GM18873 (cell line): ENCODE measurements at regions not wholly inside any gene's neighbourhood (a gene's known extent, or its start where the extent isn't known, plus 50 kb on each side); places are given as distances from the start of the nearest gene placed in this dataset.

Experiments used
- ATAC-seq: cut with Tn5 transposase; IDR thresholded peaks from one replicate; pipeline ENCODE4 v1.9.1; 2021; ENCODE audit warnings: mild to moderate bottlenecking, moderate library complexity, moderate number of reproducible peaks; ENCODE audit not compliant: unreplicated experiment, low FRiP score

DNA sequence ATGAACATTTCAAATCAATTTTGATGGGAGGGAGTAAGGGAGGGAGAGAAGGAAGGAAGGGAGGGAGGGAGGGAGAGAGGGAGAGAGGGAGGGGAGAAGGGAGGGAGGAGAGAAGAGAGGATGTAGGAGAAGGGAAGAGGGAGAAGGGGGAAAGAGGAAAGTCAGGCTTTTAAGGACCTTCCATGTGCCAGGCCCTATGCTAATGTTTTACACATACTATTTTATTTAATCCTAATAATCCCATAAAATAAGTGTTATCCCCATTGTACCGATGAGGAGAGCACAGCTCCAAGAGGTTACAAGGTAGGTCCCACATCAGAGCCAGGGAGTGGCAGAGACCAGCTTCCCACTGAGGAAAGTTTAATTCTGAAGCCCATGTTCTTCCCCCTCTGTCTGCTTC is 341.9 kb downstream of the RAB28 start:
- ATAC-seq = no peak

DNA sequence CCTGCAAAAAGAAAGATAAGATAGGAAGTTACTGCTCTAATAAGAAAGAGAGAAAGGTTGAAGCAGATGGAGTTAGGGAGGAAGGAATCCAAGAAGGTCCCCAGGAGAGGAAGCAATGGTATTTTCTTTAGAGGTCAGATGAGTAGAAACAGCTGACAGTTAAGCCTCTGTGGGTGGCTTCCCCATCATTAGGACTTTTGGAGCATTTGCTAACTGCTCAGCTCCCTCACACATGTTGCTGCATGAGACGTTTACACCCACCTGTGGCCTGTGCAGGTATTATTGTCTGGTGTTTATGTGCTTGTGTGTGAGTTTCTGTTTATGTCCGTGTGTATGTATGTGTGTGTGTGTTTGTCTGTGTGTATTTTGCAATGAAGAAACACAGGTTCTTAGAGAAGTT is 346.8 kb downstream of the RAB28 start:
- ATAC-seq = no peak

DNA sequence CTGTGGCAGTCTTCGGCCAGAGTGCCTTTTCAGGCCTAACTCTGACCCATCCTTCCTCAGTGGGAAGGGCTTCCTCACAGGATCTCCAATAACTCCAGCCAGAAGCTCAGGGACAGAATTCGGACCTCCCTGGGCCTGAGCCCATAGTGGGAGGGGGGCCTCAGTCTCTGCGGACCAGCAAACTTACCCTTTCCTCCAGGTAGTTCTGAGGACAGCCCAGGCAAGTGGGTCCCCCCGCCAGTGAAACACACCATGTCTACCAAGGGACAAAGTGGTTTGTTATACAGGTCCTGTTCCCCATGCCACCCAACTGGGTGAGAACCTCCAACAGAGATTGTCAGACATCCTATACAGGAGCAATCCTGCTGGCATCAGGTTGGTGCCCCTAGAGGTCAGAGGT is 350.4 kb downstream of the RAB28 start:
- ATAC-seq = no peak

DNA sequence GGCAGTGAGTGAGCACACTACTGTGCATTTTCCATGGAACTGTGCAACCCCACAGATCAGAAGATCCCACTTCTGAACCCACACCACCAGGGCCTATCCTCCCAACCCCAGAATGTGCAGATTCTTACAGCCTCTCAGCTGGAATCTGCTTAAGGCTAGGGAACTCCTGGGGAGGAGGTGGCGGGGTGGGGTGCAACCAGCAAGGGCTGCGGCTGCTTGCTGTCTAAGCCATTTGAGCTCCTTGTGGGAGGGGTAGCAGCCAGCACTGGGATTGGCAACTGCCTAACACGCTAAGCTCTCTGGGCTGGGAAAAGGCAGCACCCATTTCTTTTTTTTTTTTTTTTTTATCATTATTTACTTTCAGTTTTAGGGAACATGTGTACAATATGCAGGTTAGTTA is 353.3 kb downstream of the RAB28 start:
- no peak for ATAC-seq

DNA sequence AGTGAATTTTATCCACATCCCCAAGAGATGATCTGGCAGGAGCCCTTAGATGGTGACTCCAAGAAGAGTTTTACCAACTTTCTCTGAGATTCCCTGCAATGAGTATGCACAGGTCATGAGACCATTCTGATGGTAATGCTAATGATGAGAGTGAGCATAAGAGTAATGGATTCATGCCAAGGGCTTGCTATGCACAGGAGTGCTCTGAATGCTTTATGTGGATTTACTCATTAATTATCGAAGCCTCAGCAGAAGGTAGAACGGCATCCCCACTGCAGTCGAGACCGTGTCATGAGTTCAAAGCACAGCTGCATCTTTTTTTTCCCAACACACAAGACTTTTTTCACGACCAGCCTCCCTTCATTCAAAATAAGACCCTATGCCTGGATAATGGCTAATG is 355.0 kb downstream of the RAB28 start:
- ATAC-seq = no peak

DNA sequence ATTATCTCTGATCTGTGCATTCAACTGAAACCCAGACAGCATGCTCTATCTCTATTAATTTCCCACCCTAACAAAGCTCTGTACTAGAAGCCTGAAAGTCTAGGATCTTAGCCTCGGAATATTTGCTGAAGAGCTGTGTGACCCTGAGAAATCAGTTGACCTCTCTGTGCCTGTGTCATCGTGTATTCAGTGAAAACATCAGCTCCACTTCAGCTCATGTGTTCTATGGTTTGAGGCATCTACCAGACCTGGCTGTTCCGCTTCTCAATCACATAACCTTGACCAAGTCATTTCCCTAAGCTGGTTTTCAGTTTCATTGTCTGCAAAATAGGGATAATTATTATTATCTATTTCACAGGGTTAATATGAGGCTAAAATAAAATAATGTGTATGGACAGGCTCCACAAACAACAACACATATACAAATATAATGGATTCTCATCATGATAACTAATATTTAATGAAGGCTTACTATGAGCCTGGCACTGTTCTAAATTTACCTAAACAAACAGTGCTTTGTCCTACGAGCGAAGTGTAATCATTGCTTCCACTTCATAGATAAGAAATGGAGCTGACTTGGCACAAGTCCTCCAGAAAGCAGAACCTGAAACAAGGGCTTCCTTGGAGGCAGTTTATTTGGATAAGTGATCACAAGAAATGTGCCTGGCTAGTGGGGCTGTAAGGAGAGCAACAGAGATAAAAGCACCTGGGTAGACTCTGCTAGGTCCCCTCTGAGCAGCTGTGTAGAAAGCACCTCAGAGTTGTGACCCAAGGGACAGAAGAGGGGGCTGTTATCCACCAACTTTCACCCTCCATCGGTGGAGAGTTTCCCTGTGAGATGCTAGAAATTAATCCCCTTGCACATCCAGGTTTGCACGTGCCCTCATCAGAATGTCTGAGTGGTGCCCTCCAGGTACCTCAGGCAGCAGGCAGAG is 356.9 kb downstream of the RAB28 start:
- ATAC-seq = no peak

DNA sequence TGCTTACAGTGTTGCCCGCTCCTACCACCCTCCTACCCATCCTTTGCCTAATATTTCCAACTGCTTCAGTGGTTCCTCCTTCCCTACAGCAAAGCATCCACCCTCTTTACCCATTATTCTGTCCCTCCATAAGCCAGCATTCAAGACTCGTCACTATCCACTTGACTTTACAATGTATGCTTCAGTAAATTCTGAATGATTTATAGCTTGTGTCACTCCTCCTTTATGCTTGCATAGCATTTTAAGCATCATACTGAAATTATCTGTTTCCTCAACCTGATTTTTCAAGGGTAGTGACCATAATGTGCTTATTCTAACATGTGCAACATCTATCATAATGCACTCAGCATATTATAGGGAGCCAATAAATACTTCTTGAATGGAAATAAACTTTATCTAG is 365.5 kb downstream of the RAB28 start:
- no peak for ATAC-seq

DNA sequence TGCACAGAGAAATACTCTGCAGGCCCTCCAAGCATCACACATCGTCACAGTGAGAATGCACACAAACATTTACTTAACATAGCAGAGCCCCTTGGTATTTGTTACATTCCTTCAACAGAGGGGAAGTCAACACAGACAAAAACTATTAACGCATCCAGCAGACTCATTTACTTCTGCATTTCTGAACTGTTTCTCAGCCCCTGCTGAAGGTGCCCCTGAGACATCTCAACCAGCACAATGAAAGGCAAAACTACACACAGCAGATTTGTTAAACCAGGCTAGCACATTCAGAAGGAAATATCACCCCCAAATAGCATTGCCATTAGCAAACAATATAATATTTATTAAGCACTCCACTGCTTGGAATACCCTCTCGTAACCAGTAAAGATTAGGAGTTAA is 367.0 kb downstream of the RAB28 start:
- ATAC-seq = no peak

DNA sequence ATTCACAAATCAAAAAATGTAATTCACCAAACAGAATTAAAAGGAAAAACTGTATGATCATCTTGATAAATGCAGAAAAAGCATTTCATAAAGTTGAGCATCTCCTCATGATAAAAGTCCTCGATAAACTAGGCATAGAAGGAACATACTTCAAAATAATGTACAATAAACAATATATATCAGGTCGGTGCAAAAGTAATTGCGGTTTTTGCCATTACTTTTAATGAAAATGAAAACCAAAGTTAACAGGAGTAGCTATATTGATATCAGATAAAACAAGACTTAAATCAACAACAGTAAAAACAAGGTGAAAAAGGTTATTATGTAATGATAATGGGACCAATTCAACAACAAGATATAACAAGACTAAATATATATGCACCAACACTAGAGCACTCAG is 372.1 kb downstream of the RAB28 start:
- ATAC-seq = no peak

DNA sequence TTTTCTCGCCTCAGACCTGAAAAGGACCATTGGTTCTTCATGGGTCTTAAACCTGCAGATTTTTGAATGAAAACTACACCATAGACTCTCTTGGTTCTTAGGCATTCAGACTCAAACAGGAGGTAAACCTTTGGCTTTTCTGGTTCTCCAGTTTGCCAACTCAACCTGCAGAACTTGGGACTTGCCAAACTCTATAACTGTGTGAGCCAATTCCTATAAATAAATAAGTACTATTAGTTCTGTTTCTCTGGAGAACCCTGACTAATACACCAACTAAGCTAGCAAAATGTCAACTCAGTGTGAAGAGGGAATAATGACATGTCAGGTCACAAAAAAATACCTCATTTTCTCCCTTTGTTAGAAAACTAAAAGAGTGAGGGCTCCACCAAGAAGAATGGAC is 374.6 kb downstream of the RAB28 start:
- ATAC-seq = no peak

DNA sequence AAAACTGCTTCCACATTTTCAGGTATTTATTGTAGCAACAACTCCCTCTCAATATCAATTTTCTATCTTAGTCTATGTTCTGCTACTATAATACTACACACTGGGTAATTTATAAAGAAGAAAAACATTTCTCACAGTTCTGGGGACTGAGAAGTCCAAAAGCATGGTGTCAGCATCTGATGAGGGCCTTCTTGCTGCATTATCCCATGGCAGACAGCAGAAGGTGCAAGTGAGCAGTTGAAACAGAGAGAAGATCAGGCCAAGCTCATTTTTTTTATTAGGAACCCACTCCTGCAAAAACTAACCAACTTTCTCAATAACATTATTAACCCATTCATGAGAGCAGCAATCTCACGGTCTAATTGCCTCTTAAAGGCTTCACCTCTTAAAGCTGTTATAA is 376.0 kb downstream of the RAB28 start:
- ATAC-seq = no peak

DNA sequence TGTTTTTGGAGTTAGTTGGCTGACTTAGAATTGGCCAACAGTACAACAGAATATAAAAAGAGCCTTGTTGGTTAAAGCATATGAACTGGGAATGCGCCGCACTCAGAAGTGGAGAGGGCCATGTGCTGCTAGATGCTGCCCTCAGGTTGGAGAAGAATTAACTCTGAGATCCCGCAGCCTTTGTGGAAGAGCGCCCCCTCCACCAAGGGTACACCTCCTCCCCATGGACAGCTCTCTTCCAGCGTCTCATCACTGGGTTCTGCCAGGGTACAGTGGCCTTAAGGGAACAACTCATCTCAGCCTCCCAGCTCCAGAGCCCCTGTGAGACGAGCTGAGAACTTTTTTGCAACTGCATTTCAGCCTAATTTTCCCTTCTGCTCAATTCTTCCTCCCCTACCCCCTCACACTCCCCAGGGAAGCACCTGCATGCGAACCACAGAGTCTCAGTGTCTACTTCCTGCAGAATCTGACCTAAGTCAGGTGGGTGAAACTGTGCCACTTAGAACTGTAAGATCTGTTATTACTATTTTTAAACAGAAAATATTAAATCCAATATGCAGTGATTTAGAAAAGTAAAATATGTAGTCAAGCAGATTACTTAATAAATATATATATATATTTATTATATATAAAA is 380.6 kb downstream of the RAB28 start:
- ATAC-seq = no peak

DNA sequence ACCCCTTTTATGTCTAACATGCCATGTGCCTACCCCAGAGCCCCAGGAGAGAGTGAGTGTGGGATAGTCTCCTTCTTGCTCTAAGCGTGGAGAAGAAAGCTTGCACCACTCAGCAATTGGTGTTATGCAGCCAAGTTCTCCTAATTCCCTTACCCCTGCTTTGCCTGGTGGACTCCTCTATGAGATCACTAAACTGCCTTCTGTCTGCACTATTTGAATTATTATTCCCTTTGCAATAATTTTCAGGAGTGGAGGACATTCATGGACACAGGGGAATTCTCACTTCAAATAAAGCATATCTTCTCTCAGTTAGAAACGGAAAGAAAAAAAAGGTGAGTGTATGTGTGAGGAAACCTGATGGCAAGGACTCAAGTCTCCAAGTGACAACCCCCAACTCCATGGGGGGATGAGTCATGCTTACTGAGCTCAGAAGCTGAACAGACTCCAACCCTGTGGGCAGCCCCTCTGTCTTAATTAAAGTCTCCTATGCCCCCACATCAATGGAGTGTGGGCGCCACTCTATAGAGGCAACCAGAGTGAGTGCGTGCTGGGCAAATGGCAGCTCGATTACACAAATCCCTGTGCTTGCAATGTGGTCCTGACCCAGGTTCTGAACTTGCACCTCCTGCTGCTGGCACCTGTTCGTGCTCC is 381.9 kb downstream of the RAB28 start:
- ATAC-seq = no peak

DNA sequence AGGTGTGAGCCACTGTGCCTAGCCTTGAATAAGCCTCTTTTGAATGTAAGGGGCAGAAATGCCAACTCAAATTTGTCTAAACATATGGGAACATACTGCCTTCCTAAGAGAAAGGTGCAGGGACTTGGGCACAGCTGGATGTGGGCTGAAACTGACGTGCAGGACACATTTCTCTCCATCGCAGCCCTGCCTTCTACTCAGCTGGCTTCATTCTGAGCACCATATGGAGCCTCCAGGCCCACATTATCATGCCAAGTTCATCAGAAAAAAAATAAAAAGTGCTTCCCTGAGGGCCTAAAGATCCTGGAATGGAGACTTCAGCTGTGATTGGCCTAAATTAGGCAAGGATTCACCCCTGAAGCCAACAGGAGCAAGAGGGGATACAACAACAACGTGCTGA is 386.2 kb downstream of the RAB28 start:
- ATAC-seq = no peak

DNA sequence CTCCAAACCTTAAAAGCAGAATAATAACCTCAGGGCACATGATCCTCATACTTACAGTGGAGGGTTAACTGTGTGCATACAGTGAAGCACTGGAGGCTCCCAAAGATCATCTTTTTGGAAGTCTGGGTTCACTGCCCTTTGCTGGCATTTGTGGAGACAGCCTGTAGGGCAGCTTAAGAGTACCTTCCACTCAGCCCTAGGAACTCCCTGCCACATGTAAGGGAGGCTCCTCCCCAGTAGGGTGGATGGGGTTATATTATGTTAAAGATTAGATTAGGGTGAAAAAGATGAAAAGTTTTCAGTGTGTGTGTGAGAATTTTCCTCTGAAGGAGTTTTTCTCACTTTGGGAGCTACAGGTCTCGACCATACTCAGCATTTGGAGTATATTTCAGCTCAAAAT is 388.4 kb downstream of the RAB28 start:
- ATAC-seq = no peak

DNA sequence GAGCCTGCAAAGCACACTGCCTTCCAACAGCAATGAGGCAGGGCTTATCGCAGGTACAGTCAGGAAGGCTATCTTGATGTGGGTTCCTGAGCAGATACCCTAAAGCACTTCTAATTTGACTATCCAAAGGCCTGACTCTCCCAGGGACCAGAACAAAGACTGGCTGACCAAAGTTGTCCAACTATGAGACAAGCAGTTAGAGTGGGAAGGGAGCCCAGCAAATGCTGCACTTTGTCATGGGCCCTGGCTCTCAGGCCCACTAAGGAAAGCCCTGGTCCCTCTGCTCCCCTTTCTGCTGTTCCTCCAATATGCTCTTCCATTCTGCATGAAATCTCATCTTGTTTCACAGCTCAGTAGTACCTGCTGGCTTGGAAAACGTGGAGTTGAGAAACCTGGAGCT is 391.0 kb downstream of the RAB28 start:
- no peak for ATAC-seq

DNA sequence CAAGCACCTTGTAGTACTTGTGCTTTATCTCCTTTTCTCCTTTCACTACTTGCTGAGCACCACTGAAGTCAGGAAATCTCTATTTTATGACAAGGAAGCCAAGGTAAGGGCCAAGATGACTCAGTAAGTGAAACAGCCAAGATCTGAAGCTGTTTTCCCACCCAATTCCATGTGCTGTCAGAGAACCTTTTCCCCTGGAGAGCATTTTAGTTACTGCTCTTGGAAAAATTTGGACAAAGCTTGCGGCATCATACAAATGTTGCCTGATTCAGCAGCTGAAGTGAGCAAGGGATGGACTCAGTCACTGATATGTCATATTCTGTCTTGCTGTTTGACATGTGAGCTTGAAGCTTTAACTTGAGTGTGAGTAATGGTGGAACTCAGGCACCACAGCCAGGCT is 391.4 kb downstream of the RAB28 start:
- no peak for ATAC-seq

DNA sequence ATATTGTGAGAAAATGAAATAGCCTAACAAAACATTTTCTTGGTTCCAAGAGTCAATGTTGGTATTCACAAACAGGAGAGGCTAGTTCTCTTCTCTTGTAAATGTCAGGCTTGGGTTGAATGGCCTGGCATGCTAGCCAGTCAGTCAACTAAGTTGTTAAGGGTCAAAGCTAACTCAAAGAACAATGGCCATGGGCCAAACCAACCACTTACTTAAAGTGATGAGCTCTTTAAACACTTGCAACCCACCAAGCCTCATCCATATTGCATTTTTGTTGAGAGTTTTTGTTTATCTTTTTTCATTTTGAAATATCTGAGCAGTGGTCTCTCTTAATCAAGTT is 394.5 kb downstream of the RAB28 start:
- ATAC-seq = no peak

DNA sequence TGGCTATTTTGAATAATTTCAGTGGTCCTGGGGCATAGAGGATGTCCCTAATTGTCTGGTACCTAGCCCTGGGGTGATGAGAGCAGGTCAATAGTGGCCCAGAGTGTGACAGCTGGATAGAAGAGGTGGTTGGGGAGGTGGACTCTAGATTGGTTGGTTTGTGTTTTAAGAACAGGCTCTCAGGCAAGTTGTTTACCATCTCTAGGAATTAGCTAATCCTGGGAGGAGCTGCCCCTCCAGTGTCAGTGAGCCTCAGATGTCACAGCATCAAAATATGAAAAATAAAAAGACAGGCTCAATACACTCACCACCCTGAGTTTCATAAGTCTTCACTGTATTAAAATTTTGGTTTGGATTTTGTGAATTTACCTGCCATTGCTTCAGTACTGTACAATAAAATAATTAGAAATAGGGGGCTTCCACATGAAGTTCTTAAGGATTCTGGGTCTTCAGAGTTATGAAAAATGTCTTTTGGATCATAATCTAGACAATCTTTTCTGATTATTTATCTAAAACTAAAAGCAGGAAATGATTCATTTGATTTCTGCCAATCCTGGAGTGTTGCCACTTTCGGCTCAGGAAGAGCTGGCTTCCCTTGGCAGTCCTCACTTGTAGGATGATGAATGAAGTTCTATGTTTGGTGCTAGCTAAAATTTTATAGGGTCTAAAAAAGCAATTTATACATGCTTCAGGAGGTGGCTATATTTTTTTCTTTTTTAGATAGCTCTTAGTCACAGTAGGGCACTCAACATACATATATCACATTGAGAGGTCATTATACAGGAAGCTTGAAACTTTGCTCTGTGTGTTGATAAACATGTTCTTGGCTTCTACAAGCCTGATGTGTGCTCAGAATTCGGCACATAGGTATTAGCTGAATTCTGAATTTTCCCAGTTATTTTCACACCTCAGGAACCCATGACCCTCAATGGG is 395.1 kb downstream of the RAB28 start:
- ATAC-seq = no peak

DNA sequence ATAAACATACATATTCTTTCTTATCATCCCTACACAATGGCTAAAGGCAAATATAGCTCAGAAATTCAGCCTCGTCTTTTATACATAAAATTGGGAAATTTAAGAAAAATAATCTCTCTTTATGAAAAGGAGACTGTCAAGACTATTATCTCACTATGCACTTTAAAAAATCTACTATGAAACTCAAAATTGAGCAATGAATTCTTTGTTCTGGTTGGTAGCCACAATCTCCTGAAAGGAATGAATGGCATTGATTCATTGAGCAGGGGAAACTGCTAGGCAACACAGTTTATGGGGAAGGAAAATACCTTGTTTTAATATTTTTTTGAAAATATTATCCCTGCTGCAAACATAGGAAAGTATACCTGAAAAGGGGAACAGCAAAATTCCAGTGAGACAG is 397.1 kb downstream of the RAB28 start:
- ATAC-seq = no peak

DNA sequence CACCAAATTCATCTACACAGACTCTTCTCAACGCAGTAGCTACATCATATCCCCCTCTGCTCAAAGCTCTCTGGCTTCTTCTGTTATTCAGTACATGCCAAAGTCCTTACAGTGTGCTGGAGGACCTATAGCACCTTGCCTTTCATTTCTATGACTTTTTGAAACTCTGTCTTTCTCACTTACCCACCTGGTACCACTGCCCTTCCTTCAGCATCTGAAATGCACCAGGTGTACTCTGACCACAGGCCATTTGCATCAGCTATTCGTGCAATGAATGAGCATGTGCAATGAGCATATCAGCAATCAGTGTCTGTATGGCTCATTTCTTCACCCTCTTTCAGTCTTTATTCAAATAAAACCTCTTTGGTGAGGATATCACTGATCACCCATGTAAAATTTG is 399.9 kb downstream of the RAB28 start:
- no peak for ATAC-seq
